Activated CD4-positive, alpha-beta T cell treated with anti-CD3 and anti-CD28 coated beads, Interleukin-2, amount 10 ng/mL, durations not matched to agents 7 days and 5 days (primary cell): ENCODE measurements at regions not wholly inside any gene's neighbourhood (a gene's known extent, or its start where the extent isn't known, plus 50 kb on each side); places are given as distances from the start of the nearest gene placed in this dataset.

Source experiments
- CTCF ChIA-PET: fragments of 350-600 bp; sonication (Branson Sonifier 250); formaldehyde crosslinking; loops from one replicate; lab custom pipeline; 2021; ENCODE audit warnings: antibody characterized with exemption; lab: Charles Lee
- POLR2A ChIA-PET: fragments of 350-600 bp; sonication (Branson Sonifier 250); formaldehyde crosslinking; loops from one replicate; lab custom pipeline; 2021; ENCODE audit warnings: antibody characterized with exemption; lab: Charles Lee
- DNase-seq: peaks from one replicate; pipeline ENCODE4 v3.0.0-alpha.2; 2020
- H3K27ac Mint-ChIP-seq: one replicate; pipeline ENCODE4 v1.8.0; 2021; ENCODE audit warnings: mild to moderate bottlenecking, moderate library complexity, mixed read lengths
- H3K27me3 Mint-ChIP-seq: one replicate; pipeline ENCODE4 v1.8.0; 2021; ENCODE audit warnings: mixed read lengths
- H3K36me3 Mint-ChIP-seq: one replicate; pipeline ENCODE4 v1.8.0; 2021; ENCODE audit warnings: low read depth, mixed read lengths
- H3K4me1 Mint-ChIP-seq: one replicate; pipeline ENCODE4 v1.8.0; 2021; ENCODE audit warnings: mixed read lengths
- H3K4me3 Mint-ChIP-seq: one replicate; pipeline ENCODE4 v1.8.0; 2021; ENCODE audit warnings: mild to moderate bottlenecking, moderate library complexity, mixed read lengths
- H3K9me3 Mint-ChIP-seq: one replicate; pipeline ENCODE4 v1.8.0; 2021; ENCODE audit warnings: mixed read lengths

DNA sequence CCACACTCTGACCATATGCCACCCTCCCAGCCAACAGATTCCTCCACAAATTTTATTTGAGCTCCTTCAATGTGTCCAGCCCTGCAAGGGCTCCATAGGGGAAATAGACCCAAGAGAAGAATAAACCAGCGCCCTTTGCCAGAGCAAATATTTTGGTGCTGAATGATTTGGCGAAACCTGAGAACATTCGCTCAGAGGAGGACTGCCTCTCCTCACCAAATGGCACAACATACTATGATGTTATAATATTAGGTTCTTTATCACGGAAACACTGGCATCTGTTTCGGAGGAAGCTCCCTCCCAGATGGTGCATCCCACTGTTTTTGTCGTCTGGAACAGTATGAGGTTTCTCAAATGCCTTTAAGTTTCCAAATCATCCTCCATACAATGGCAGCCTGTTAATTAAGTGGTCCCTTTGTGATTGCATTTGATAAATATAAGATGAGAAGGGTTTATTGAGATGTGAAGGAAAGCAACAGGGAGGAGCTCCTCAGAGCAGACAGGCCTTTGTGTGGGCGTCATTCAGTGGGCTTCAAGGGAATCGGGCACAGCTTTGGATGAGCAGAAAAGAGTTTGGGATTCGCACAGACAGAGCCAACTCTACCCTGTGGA, 139.1 kb upstream of the ADRA1B start:
- Mint-ChIP-seq H3K27ac (no peak overlapping the region), H3K4me1 (peaks cover 15% of the 10 kb centered on the region), H3K9me3 (no peaks in the 10 kb centered on the region), H3K4me3 (no peak overlapping the region), H3K36me3 (no peaks in the 10 kb centered on the region), H3K27me3 (peaks cover 24% of the 10 kb centered on the region)
- POLR2A ChIA-PET: no interaction called here
- CTCF ChIA-PET: no interaction called here
- DNase-seq: no peak

GRCh38 chr5:159779481-159779880, 136.8 kb upstream of the ADRA1B start:
- CTCF ChIA-PET: no interaction called here
- POLR2A ChIA-PET: no interaction called here
- Mint-ChIP-seq H3K36me3 (no peaks in the 10 kb centered on the region), H3K27me3 (peaks cover 15% of the 10 kb centered on the region), H3K4me3 (no peak overlapping the region), H3K4me1 (peaks cover 3% of the 10 kb centered on the region), H3K9me3 (no peaks in the 10 kb centered on the region), H3K27ac (no peak overlapping the region)
- DNase-seq: no peak

DNA sequence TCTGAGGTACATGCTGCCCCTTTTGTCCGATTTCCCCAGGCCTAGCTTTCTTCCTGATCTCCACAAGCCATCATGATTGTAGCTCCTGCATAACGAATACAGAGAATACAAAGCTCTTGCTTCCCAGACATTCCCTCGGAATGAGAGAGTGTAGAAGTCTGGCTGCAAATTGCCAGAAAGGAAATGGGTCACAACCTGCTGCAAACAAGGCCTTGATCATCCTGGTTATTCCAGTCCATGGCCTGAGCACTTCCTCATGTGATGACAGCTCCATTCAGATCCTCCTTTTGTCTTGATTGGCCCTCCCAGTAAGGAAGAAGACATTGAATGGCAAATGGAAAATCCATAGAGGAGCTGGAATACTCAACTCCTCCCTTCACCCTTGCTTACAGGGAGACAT, 136.0 kb upstream of the ADRA1B start:
- peaks cover 11% of the 10 kb centered on the region for H3K27me3 Mint-ChIP-seq
- H3K4me1 Mint-ChIP-seq: peaks cover under 1% of the 10 kb centered on the region
- ChIA-PET POLR2A (no interaction called here), CTCF (no interaction called here)
- H3K36me3 Mint-ChIP-seq: no peaks in the 10 kb centered on the region
- no peak overlapping the region for H3K4me3 Mint-ChIP-seq
- no peak overlapping the region for H3K27ac Mint-ChIP-seq
- DNase-seq: no peak
- H3K9me3 Mint-ChIP-seq: no peaks in the 10 kb centered on the region

GRCh38 chr5:159781626-159782157, 134.6 kb upstream of the ADRA1B start:
- POLR2A ChIA-PET: no interaction called here
- CTCF ChIA-PET: interaction anchor here (0.8 kb wide), 1 partner anchor 703 kb away, joined by 3 read pairs; no protein-coding TSS in a partner anchor
- no peak overlapping the region for H3K27ac Mint-ChIP-seq
- no peak for DNase-seq
- H3K4me1 Mint-ChIP-seq: no peaks in the 10 kb centered on the region
- H3K4me3 Mint-ChIP-seq: no peak overlapping the region
- H3K9me3 Mint-ChIP-seq: no peaks in the 10 kb centered on the region
- H3K36me3 Mint-ChIP-seq: no peaks in the 10 kb centered on the region
- H3K27me3 Mint-ChIP-seq: peaks cover 18% of the 10 kb centered on the region

DNA sequence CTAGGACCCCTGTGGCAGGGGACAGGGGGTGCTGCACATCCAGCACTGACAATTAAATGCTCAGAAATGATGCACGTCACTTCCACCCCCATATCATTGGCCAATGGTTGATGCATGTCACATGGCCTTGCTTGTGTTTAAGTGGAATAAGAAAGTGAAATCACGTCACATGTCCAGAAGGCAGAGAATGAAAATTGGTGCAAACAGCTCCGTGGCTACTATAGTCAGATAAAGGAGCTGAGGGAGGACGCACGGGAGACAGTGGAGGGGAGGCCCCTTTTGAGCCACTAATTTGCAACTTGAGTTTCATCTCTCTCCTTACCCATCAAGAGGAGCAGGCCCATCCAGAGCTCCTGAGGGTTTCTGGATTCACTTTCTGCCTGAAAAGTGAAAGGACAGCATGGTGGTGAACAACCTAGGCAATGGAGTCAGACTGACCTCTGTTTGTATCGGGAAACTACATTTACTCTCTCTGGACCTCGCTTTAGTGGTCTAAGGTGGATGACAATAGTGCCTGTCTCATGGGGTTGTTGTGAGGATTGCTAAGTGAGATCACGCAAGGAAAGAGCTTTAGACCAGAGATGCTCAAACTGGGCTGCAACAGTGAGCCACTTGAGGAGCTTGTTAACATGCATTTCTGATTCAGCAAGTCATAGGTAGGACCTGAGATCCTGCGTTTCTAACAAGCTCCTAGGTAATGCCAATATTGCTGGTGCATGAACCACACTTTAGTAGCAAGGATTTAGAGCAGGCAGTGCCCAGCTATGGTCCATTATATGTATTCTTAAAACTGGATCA, 133.9 kb upstream of the ADRA1B start:
- CTCF ChIA-PET: interaction anchor here (0.8 kb wide), 1 partner anchor 703 kb away, joined by 3 read pairs; no protein-coding TSS in a partner anchor
- Mint-ChIP-seq H3K9me3 (no peaks in the 10 kb centered on the region), H3K4me1 (no peaks in the 10 kb centered on the region), H3K36me3 (no peaks in the 10 kb centered on the region), H3K27me3 (peaks cover 18% of the 10 kb centered on the region), H3K4me3 (no peak overlapping the region), H3K27ac (no peak overlapping the region)
- POLR2A ChIA-PET: no interaction called here
- no peak for DNase-seq

GRCh38 chr5:159782995-159783300, 133.3 kb upstream of the ADRA1B start:
- Mint-ChIP-seq H3K9me3 (no peaks in the 10 kb centered on the region), H3K4me3 (no peak overlapping the region), H3K4me1 (no peaks in the 10 kb centered on the region), H3K36me3 (no peaks in the 10 kb centered on the region), H3K27ac (no peak overlapping the region), H3K27me3 (peaks cover 20% of the 10 kb centered on the region)
- CTCF ChIA-PET: no interaction called here
- DNase-seq: no peak
- POLR2A ChIA-PET: no interaction called here

DNA sequence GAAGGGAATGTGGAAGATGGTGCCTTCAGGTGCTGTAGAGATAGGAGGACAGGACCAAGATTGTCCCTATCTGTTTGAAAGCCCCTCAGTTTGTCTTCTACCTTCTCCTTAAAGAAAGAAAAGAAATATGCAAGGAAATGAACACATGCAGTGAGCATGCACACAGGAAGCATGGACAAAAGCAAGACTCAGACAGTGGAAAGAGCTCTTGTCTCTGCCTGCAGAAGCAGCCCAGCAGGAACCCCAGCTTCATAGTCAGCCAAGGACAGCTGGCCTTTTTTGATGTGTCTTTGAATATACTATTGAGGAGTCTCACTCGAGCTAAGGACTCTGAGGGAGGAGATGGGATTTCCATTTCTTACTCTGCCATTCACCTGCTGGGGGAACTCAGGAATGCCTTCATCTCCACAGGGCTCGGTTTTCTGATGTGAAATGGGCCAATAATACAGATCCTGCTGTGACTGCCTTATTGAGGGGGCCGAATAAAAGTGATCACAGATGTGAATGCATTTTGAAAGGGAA, 132.5 kb upstream of the ADRA1B start:
- H3K36me3 Mint-ChIP-seq: no peaks in the 10 kb centered on the region
- ChIA-PET POLR2A (no interaction called here), CTCF (interaction anchor here (0.5 kb wide), 1 partner anchor 718 kb away, joined by 3 read pairs; no protein-coding TSS in a partner anchor)
- H3K27me3 Mint-ChIP-seq: peaks cover 20% of the 10 kb centered on the region
- no peaks in the 10 kb centered on the region for H3K9me3 Mint-ChIP-seq
- DNase-seq: no peak
- H3K4me1 Mint-ChIP-seq: no peaks in the 10 kb centered on the region
- no peak overlapping the region for H3K4me3 Mint-ChIP-seq
- no peak overlapping the region for H3K27ac Mint-ChIP-seq

DNA sequence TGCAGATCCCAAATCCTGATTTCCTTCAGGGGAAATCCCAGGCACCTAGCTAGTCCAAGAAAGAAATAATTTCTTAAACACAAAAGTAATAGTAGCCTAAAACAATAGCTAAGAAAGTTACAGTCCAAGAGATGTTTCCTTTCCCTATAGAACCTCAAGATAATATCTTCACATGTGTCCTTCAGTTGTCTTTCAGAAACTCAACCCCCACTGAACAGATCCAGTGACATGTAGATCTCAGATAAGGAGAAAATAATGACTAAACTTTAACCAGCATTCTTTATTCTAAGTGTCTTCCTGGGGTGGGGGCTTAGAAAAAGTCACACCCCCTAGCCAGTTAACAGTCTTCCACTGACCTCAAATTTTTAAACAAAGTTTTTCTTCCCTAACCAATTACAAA, 131.3 kb upstream of the ADRA1B start:
- no peak for DNase-seq
- no peaks in the 10 kb centered on the region for H3K4me1 Mint-ChIP-seq
- no peaks in the 10 kb centered on the region for H3K9me3 Mint-ChIP-seq
- no peaks in the 10 kb centered on the region for H3K36me3 Mint-ChIP-seq
- H3K27me3 Mint-ChIP-seq: peaks cover 27% of the 10 kb centered on the region
- no peak overlapping the region for H3K4me3 Mint-ChIP-seq
- CTCF ChIA-PET: no interaction called here
- POLR2A ChIA-PET: no interaction called here
- H3K27ac Mint-ChIP-seq: no peak overlapping the region

- H3K9me3 Mint-ChIP-seq: no peaks in the 10 kb centered on the region
- H3K4me1 Mint-ChIP-seq: no peaks in the 10 kb centered on the region
- CTCF ChIA-PET: no interaction called here
- POLR2A ChIA-PET: no interaction called here
- no peak for DNase-seq
- peaks cover 27% of the 10 kb centered on the region for H3K27me3 Mint-ChIP-seq
- no peak overlapping the region for H3K4me3 Mint-ChIP-seq
- no peak overlapping the region for H3K27ac Mint-ChIP-seq
- no peaks in the 10 kb centered on the region for H3K36me3 Mint-ChIP-seq
These were observed 130.6 kb upstream of the ADRA1B start for GRCh38 chr5:159785656-159786055.

- DNase-seq: no peak
- Mint-ChIP-seq H3K36me3 (no peaks in the 10 kb centered on the region), H3K27ac (no peak overlapping the region), H3K9me3 (no peaks in the 10 kb centered on the region), H3K4me1 (no peaks in the 10 kb centered on the region), H3K27me3 (peaks cover 27% of the 10 kb centered on the region), H3K4me3 (no peak overlapping the region)
- POLR2A ChIA-PET: no interaction called here
- CTCF ChIA-PET: no interaction called here
These were observed 130.1 kb upstream of the ADRA1B start for GRCh38 chr5:159786201-159786600.

GRCh38 chr5:159786901-159787691, 129.2 kb upstream of the ADRA1B start:
- H3K36me3 Mint-ChIP-seq: no peaks in the 10 kb centered on the region
- POLR2A ChIA-PET: no interaction called here
- no peaks in the 10 kb centered on the region for H3K4me1 Mint-ChIP-seq
- no peak overlapping the region for H3K4me3 Mint-ChIP-seq
- H3K9me3 Mint-ChIP-seq: no peaks in the 10 kb centered on the region
- CTCF ChIA-PET: no interaction called here
- H3K27me3 Mint-ChIP-seq: peaks cover 27% of the 10 kb centered on the region
- H3K27ac Mint-ChIP-seq: no peak overlapping the region
- DNase-seq: no peak

GRCh38 chr5:159787837-159788236, 128.4 kb upstream of the ADRA1B start:
- no peak for DNase-seq
- Mint-ChIP-seq H3K4me1 (no peaks in the 10 kb centered on the region), H3K27me3 (peaks cover 27% of the 10 kb centered on the region), H3K9me3 (no peaks in the 10 kb centered on the region), H3K27ac (no peak overlapping the region), H3K4me3 (no peak overlapping the region), H3K36me3 (no peaks in the 10 kb centered on the region)
- ChIA-PET POLR2A (no interaction called here), CTCF (no interaction called here)

GRCh38 chr5:159788835-159789331, 127.4 kb upstream of the ADRA1B start:
- Mint-ChIP-seq H3K36me3 (no peaks in the 10 kb centered on the region), H3K4me1 (no peaks in the 10 kb centered on the region), H3K27me3 (peaks cover 22% of the 10 kb centered on the region), H3K9me3 (no peaks in the 10 kb centered on the region), H3K4me3 (no peak overlapping the region), H3K27ac (no peak overlapping the region)
- ChIA-PET CTCF (no interaction called here), POLR2A (no interaction called here)
- DNase-seq: no peak
